Astrocyte of the spinal cord (primary cell): ENCODE measurements at regions not wholly inside any gene's neighbourhood (a gene's known extent, or its start where the extent isn't known, plus 50 kb on each side); places are given as distances from the start of the nearest gene placed in this dataset.

ENCODE experiments used
- DNase-seq: peaks from one replicate; pipeline ENCODE4 v3.0.0; 2011; ENCODE audit warnings: low read depth, low spot score
- H3K4me3 ChIP-seq: 2 replicates; pipeline ENCODE4 v1.5.1; 2011; ENCODE audit warnings: low read depth, mild to moderate bottlenecking, low read length, moderate library complexity
- in situ Hi-C: cut with HindIII; loops from 2 replicates; pipeline ENCODE4 v1.10.0; 2017; ENCODE audit warnings: low sequenced_read_pairs
- TF ChIP-seq, protein P1 (sequence below): IDR thresholded peaks from 2 replicates; pipeline ENCODE4 v1.5.1; 2012; ENCODE audit warnings: low read depth, mild to moderate bottlenecking, low read length, inconsistent platforms

DNA sequence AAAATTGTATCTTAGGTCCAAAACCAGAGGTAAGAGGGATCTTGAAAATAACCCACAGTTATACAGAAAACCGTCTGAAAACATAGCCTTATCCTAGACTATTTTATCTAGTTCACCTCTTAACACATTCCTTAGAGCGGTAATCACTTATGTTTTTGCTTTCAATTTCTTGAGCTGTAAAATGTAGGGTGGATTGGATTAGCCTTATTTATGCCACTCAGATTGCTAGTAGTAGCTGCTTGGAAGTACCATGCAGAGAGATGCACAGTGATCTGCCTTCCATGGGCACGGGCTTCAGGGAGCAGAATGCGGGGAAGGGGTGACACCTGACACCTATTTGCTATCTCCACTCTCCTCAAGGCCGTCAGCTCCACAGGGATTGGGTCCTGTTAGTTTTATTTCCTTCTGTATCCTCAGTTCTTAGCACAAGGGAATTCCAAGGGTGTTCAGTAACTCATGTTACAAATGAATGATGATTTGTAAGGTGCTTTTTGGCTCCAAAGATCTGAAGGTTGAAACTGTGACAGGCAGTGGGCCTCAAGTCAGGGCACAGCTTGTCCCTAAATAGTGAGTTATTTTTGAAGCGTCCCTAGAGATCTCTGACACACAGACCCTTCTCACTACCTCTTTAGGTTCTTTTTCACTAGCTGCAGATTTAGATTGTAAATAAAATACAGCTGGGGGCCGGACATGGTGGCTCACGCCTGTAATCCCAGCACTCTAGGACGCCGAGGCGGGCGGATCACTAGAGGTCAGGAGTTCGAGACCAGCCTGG is 64.0 kb upstream of the PMAIP1 start:
- in situ Hi-C loops: no loop called here
- DNase-seq: no peak
- TF ChIP-seq, protein P1, sequence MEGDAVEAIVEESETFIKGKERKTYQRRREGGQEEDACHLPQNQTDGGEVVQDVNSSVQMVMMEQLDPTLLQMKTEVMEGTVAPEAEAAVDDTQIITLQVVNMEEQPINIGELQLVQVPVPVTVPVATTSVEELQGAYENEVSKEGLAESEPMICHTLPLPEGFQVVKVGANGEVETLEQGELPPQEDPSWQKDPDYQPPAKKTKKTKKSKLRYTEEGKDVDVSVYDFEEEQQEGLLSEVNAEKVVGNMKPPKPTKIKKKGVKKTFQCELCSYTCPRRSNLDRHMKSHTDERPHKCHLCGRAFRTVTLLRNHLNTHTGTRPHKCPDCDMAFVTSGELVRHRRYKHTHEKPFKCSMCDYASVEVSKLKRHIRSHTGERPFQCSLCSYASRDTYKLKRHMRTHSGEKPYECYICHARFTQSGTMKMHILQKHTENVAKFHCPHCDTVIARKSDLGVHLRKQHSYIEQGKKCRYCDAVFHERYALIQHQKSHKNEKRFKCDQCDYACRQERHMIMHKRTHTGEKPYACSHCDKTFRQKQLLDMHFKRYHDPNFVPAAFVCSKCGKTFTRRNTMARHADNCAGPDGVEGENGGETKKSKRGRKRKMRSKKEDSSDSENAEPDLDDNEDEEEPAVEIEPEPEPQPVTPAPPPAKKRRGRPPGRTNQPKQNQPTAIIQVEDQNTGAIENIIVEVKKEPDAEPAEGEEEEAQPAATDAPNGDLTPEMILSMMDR: no peak

GRCh38 chr18:59834267-59834666 is 65.5 kb upstream of the PMAIP1 start:
- DNase-seq: no peak
- TF ChIP-seq, protein P1: no peak
- no peak overlapping the region for H3K4me3 ChIP-seq
- in situ Hi-C loops: no loop called here

More for the DNA sequence above, 64.0 kb upstream of the PMAIP1 start:
- H3K4me3 ChIP-seq: no peak overlapping the region

DNA sequence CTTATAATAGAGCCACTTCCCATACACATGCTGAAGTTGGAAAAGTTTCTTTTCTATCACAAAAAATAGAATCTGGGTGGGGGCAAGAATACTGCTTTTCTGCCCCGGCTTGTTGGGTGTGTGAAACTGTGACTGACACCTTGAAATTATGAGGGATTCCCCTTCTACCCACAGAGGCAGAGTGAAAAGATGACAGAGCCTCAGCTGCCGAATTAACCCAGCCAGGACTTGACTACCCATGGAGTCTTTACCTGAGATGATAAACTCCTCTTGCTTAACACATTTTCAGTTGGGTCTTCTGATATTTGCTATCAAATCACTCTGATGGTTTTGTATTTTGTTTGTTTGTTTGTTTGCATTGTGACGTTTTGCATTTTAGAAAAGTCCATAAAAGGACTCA is 66.0 kb upstream of the PMAIP1 start:
- H3K4me3 ChIP-seq: no peak overlapping the region
- TF ChIP-seq, protein P1: no peak
- in situ Hi-C loops: no loop called here
- no peak for DNase-seq

GRCh38 chr18:59823596-59824195 is 76.1 kb upstream of the PMAIP1 start:
- TF ChIP-seq, protein P1: peak; percentile 84
- peak; percentile 81 for DNase-seq
- H3K4me3 ChIP-seq: no peak overlapping the region
- in situ Hi-C loops: no loop called here

GRCh38 chr18:59822612-59823550 is 76.9 kb upstream of the PMAIP1 start:
- in situ Hi-C loops: no loop called here
- DNase-seq: no peak
- no peak overlapping the region for H3K4me3 ChIP-seq
- TF ChIP-seq, protein P1: no peak

DNA sequence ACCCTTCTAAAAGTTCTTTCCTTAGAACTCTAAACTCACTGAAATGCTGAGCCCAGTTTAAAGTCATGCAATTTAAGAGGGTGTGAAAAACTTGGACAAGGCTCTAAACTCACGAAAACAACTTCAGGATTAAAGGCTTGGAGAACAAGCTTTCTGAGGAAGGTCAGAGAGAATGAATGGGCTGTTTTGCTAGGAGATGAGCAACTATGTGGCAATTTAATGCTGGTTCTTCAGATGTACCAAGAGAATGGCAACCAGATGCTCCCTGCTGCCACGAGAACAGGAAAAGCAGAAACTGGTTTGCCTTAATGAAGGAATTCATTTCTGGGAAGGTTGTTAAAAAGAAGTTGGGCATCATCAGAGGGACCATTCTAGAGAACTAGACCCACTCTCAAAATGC is 77.8 kb upstream of the PMAIP1 start:
- TF ChIP-seq, protein P1: no peak
- DNase-seq: peak; percentile 15
- no peak overlapping the region for H3K4me3 ChIP-seq
- in situ Hi-C loops: no loop called here
